NCI-H1436 treated with DMSO at 0.1 percent for 48 hours (cell line): ENCODE measurements at regions not wholly inside any gene's neighbourhood (a gene's known extent, or its start where the extent isn't known, plus 50 kb on each side); places are given as distances from the start of the nearest gene placed in this dataset.

Source experiments
- DNase-seq: peaks from one replicate; lab custom pipeline; 2025; lab: John Stamatoyannopoulos, UW

- no peak for DNase-seq
These were observed 147.8 kb upstream of the MAX start for GRCh38 chr14:65250162-65250495.

GRCh38 chr14:65251213-65251612, 148.9 kb upstream of the MAX start:
- DNase-seq: no peak

- DNase-seq: no peak
These were observed 150.4 kb upstream of the MAX start for GRCh38 chr14:65252482-65253255.

GRCh38 chr14:65255029-65255545, 152.8 kb upstream of the MAX start:
- no peak for DNase-seq

- DNase-seq: peak; percentile 45
These were observed 153.5 kb upstream of the MAX start for GRCh38 chr14:65255583-65256461.

- no peak for DNase-seq
These were observed 154.4 kb upstream of the MAX start for GRCh38 chr14:65256714-65257113.

- no peak for DNase-seq
These were observed 155.1 kb upstream of the FUT8 start for GRCh38 chr14:65257425-65257824.

GRCh38 chr14:65258391-65258790, 154.1 kb upstream of the FUT8 start:
- no peak for DNase-seq

GRCh38 chr14:65259000-65259399, 153.5 kb upstream of the FUT8 start:
- DNase-seq: no peak

GRCh38 chr14:65260786-65261185, 151.7 kb upstream of the FUT8 start:
- no peak for DNase-seq

- DNase-seq: no peak
These were observed 151.1 kb upstream of the FUT8 start for GRCh38 chr14:65261425-65261920.

GRCh38 chr14:65261946-65262345, 150.6 kb upstream of the FUT8 start:
- DNase-seq: no peak

GRCh38 chr14:65263177-65263788, 149.2 kb upstream of the FUT8 start:
- DNase-seq: no peak

- no peak for DNase-seq
These were observed 144.7 kb upstream of the FUT8 start for GRCh38 chr14:65267856-65268255.

GRCh38 chr14:65268594-65268993, 143.9 kb upstream of the FUT8 start:
- DNase-seq: no peak

- no peak for DNase-seq
These were observed 142.8 kb upstream of the FUT8 start for GRCh38 chr14:65269732-65270131.

GRCh38 chr14:65277027-65277426, 135.5 kb upstream of the FUT8 start:
- DNase-seq: no peak

GRCh38 chr14:65277580-65278270, 134.8 kb upstream of the FUT8 start:
- DNase-seq: no peak

GRCh38 chr14:65278589-65278988, 133.9 kb upstream of the FUT8 start:
- no peak for DNase-seq

GRCh38 chr14:65279510-65279909, 133.0 kb upstream of the FUT8 start:
- no peak for DNase-seq

GRCh38 chr14:65279958-65280357, 132.6 kb upstream of the FUT8 start:
- DNase-seq: no peak

GRCh38 chr14:65280653-65281052, 131.9 kb upstream of the FUT8 start:
- DNase-seq: no peak
